HG03342 (cell line): ENCODE measurements at regions not wholly inside any gene's neighbourhood (a gene's known extent, or its start where the extent isn't known, plus 50 kb on each side); places are given as distances from the start of the nearest gene placed in this dataset.
"Not testable (repeated sequence)": the region's sequence is repeated elsewhere in the genome, so short reads cannot be mapped to it uniquely, and the experiment has no call there.

Experiments used
- ATAC-seq: cut with Tn5 transposase; IDR thresholded peaks from one replicate; pipeline ENCODE4 v1.9.1; 2021; ENCODE audit warnings: mild to moderate bottlenecking, moderate library complexity; ENCODE audit not compliant: unreplicated experiment

- peak; percentile 100 for ATAC-seq
These were observed 234.9 kb upstream of the MCHR2 start for GRCh38 chr6:100228834-100229441.

- ATAC-seq, result peak; percentile 15
These were observed 234.4 kb upstream of the MCHR2 start for GRCh38 chr6:100228437-100228833.

- ATAC-seq, result no peak
These were observed 232.8 kb upstream of the MCHR2 start for GRCh38 chr6:100226811-100227210.

DNA sequence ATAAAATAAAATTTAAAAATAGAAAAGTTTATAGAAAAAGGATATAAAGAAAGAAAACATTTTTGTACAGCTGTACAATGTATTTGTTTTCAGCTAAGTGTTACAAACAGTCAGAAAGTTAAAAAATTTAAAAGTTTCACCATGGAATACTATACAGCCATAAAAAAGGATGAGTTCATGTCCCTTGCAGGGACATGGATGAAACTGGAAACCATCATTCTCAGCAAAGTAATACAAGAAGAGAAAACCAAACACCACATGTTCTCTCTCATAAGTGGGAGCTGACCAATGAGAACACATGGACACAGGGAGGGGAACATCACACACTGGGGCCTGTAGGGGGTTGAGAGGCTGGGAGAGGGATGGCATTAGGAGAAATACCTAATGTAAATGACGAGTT, 229.9 kb upstream of the MCHR2 start:
- not testable (repeated sequence) for ATAC-seq

DNA sequence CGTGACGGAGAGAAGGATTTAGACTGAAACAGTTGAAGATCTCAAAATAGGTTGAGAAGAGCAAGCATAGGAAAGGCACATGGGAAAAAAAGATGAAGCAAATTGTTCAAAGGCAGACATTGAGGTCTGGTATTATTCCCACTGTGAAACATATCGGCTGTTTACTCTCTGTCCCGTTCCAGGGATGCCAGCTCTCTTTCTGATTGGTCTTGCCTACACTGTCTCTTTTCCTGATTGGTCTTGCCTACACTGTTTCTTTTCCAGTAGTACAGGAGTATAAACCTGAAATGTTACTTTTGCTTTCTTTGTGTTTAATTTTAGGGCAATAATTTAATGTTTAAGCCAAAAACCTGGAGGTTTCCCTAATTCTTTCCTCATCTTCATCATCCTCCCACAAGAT, 226.5 kb upstream of the MCHR2 start:
- no peak for ATAC-seq

DNA sequence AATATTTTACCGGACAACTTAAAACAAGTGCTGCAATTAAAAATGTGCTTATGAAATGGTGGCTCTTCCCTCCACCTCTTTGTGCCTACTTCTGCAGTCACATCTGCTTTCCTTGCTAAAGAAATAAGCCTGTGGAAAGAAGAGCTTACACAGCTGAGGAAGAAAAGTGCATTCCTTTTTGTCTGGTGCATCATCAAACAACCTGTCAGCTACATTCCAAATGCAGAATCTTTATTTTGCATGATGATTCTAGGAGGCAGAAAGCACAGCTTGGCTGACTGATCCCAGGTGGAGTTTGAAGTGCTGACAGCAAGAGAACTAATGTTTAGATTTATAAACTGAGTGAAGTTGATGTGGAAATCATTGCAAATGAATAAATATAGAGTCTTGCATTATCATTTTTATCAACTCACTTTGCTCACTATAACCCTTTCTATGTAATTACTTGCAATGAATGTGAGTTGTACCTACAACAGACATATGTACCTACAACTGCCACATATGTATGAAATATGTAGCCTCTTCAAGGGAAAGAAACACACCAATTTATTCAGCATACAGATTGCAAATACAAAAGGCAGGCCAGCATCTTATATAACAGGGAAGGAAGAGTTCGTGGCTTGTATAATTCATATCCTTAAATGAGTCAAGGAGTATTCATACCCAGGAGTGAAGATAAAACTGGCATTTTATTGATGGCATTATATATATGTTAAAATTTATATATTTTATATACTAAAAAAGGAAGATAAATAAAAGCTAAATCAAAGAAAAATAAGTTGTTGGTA, 223.4 kb upstream of the MCHR2 start:
- no peak for ATAC-seq

GRCh38 chr6:100216760-100217159, 222.7 kb upstream of the MCHR2 start:
- no peak for ATAC-seq

GRCh38 chr6:100212131-100212530, 218.1 kb upstream of the MCHR2 start:
- no peak for ATAC-seq

DNA sequence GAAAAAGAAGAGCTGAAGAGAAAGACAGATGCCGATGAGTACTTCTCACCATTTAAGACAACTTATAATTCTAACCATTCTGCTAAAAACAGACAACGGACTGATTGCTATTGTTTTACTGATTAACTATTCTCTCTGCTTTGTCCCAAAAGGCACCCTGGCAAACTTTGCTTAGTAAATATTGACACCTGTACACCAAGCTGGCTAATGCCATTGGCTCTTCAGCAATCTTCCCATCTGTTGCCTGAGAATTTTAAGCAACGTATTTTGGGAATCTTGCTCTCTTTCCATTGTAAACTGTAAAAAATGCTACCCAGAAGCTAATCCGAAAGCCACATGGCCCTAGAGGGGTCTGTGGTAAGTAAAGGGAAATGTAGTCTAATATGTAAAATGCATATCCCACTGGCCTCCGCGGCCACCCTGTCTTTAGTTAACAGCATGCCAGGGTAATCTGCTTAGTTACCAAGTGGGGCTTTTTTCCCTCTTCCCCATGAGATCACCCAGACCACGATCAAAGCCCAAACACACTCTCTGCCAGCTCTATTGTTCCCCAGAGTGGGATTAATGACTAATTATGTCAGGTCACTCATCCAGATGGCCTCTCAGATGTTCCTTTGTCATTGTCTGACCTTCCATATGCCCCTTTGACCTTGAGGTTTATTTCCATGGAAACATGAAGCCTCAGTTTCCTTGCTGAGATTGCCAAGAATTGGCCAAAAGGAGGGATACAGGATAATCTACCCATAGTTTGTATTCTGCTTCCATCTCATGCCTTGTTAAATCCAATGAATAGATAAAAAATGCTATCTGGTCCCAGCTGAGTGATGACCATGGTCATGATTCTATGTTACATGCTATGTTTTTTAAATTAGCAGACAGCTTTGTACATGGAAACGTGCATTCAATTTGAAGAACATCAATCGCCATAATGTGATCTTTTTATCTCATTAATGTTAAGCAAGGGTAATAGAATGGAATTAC, 216.4 kb upstream of the MCHR2 start:
- ATAC-seq, result no peak

DNA sequence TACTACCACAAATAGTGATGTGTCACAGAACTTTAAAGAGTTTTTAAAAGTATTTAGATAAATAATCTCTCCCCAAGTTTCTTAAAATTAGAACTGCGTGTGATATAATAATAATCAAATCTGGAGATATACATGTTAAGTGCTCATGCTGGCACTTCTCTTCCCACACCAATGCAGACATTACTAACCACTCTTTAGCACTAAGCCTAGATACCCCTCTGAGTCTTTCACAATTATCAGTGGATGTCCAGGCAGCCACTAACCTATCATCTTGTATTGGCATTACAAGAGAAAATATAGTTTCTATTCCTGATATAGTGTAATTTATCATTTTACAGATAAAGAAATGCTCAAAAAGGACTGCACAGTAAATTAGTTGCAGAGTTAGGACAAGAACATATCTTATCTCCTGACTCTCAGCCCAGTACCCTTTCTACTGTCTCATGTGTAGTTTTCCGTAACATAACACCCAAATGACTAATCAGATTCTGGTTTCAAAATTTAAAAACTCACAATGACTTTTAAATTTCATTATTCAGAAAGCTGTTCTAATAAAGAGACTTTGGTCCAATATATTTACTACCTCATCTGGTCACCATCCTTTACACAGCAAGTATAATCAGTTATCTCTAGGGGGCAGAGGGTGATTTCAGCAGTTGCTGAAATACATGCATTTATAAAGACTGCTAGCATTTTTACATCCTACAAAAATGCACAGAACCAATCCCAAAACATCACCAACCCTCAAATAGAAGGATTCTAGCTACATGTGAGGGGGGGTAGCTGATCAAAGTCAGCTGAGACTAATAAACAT, 215.5 kb upstream of the MCHR2 start:
- ATAC-seq, result no peak

GRCh38 chr6:100203400-100203799, 209.4 kb upstream of the MCHR2 start:
- no peak for ATAC-seq

DNA sequence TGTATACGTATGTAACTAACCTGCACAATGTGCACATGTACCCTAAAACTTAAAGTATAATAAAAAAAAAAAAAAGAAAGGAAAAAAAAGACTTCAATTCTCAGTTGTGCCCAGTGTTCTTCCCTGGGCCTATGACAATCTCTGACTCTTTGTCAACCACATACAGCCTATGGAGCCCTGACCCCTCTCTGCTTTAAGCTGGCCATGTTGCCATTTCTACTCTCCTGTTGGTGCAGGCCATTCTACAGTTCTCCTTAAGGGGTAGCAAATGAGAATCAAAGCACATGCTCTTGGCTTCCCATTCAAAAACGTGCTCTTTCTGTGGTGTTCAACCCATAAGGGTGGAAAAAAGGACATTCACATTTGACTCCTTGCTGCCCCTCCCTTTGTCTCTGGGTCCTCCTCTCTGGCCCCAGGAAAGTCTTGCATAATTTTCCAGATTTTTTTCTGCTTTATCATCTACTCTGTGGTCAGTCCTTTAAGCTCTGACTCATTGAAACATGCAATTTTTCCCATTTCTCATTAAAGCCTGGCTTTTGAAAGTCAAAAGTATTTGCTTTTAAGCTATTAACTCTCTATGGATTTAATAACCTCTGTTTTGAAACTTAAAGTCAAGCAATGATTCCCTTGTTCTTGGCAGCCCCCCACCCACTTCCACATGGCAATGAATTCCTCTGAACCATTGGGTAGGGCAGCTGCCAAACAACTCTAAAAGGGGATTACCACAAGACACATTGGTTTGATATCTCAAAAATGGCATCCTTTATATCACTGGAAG, 208.6 kb upstream of the MCHR2 start:
- ATAC-seq, result no peak

DNA sequence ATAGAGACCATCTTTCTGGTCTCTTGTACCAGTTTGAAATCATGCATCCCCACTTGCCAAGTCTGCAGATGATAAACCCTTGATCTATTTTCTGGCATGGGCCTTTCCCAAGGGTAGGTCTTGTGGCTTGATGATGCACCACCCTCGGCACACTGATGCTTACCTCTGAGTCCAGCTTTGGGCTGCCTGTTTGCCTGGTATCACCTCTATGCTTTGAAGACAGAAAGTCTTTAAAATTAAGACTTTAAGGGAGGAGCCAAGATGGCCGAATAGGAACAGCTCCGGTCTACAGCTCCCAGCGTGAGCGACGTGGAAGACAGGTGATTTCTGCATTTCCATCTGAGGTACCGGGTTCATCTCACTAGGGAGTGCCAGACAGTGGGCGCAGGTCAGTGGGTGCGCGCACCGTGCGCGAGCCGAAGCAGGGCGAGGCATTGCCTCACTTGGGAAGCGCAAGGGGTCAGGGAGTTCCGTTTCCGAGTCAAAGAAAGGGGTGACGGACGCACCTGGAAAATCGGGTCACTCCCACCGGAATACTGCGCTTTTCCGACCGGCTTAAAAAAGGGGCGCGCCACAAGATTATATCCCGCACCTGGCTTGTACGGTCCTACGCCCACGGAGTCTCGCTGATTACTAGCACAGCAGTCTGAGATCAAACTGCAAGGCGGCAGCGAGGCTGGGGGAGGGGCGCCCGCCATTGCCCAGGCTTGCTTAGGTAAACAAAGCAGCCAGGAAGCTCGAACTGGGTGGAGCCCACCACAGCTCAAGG, 202.4 kb upstream of the MCHR2 start:
- not testable (repeated sequence) for ATAC-seq

GRCh38 chr6:100195244-100195643, 201.2 kb upstream of the MCHR2 start:
- ATAC-seq, result not testable (repeated sequence)

DNA sequence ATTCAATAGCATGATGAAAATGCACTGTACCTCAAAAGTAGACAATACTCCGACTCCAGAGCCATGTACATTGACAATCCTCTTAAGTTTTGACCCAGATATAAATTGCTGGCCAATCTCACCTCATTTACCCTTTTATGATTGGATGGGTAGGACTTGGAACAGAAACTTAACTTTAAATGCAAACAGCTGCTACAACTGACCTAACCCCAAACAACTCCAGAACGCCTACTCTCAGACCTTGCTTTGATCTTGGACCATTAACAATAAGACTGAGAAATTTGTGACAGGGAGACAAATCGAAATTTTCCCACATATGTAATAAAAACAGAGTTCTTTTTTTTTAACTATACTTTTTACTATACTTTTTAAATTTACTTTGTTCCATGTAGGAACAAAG, 200.5 kb upstream of the MCHR2 start:
- no peak for ATAC-seq

GRCh38 chr6:100188754-100189153, 194.7 kb upstream of the MCHR2 start:
- no peak for ATAC-seq

GRCh38 chr6:100186552-100186951, 192.5 kb upstream of the MCHR2 start:
- ATAC-seq, result no peak

DNA sequence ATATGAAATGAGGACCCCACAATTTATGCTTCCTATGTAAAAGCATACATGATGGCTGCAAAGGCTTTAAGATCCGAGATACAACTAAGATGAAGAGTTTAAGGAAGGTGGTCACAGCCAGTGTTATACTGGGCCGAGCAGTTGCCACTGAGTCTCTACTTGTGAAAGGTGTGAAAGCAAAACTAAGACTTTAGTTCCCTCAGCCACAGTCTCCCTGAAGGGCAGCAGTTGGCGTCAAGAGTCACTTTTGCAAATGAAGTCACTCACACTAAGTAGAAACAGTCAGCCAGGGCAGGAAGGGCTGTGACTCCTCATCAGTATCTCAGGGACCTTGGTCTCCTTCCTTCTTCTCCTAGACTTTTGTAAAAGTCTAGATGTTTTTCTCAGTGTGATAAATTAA, 191.6 kb upstream of the MCHR2 start:
- peak; percentile 85 for ATAC-seq

- no peak for ATAC-seq
These were observed 190.4 kb upstream of the MCHR2 start for GRCh38 chr6:100184473-100184872.
